NCI-H524 (cell line): ENCODE measurements at regions not wholly inside any gene's neighbourhood (a gene's known extent, or its start where the extent isn't known, plus 50 kb on each side); places are given as distances from the start of the nearest gene placed in this dataset.

Experiments used
- DNase-seq, 2 experiments: peaks; one replicate each; lab custom pipeline; 2025; lab: John Stamatoyannopoulos, UW

GRCh38 chr18:22113144-22113844 lies 56.1 kb upstream of the GATA6 start:
- DNase-seq, result no peak

- no peak for DNase-seq
These were observed 54.7 kb upstream of the GATA6 start for GRCh38 chr18:22114526-22115321.

GRCh38 chr18:22115573-22115972 lies 53.8 kb upstream of the GATA6 start:
- DNase-seq, result no peak
